B cell (primary cell): ENCODE measurements at regions not wholly inside any gene's neighbourhood (a gene's known extent, or its start where the extent isn't known, plus 50 kb on each side); places are given as distances from the start of the nearest gene placed in this dataset.

ENCODE experiments used
- EZH2 ChIP-seq: IDR thresholded peaks from 2 replicates; pipeline ENCODE4 v1.6.1; 2012; ENCODE audit warnings: borderline replicate concordance, low read depth, mild to moderate bottlenecking, moderate library complexity, low read length; ENCODE audit not compliant: insufficient read depth, poor library complexity, severe bottlenecking
- TF ChIP-seq, protein P1 (sequence below): fragments of 200-600 bp; IDR thresholded peaks from one replicate; pipeline ENCODE4 v1.8.0; 2022; ENCODE audit warnings: antibody characterized with exemption, mild to moderate bottlenecking

GRCh38 chr6:90948540-90948939 is 361.7 kb upstream of the MAP3K7 start:
- TF ChIP-seq, protein P1, sequence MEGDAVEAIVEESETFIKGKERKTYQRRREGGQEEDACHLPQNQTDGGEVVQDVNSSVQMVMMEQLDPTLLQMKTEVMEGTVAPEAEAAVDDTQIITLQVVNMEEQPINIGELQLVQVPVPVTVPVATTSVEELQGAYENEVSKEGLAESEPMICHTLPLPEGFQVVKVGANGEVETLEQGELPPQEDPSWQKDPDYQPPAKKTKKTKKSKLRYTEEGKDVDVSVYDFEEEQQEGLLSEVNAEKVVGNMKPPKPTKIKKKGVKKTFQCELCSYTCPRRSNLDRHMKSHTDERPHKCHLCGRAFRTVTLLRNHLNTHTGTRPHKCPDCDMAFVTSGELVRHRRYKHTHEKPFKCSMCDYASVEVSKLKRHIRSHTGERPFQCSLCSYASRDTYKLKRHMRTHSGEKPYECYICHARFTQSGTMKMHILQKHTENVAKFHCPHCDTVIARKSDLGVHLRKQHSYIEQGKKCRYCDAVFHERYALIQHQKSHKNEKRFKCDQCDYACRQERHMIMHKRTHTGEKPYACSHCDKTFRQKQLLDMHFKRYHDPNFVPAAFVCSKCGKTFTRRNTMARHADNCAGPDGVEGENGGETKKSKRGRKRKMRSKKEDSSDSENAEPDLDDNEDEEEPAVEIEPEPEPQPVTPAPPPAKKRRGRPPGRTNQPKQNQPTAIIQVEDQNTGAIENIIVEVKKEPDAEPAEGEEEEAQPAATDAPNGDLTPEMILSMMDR, result no peak
- no peak for TF ChIP-seq EZH2
